ENCODE measurements at regions not wholly inside any gene's neighbourhood (a gene's known extent, or its start where the extent isn't known, plus 50 kb on each side); places are given as distances from the start of the nearest gene placed in this dataset.

- TF ChIP-seq DPF2 (IDR thresholded peaks at IDR 0.05), result no peak
- no peak for TF ChIP-seq POLR2A (conservative IDR thresholded peaks at IDR 0.05)
- TF ChIP-seq CTCF (IDR thresholded peaks at IDR 0.05 in 2 of 3, conservative IDR thresholded peaks at IDR 0.05 in 1 of 3; ENCODE audit: insufficient read depth in 2 of 3, low read depth in 1 of 3, low read length in 3 of 3), result no peak
These were observed 613.2 kb downstream of the TLE1 start for GRCh38 chr9:81076131-81076530.
